Stimulated activated CD4-positive, alpha-beta T cell treated with anti-CD3 and anti-CD28 coated beads, Interleukin-4, amount 100 ng/mL, for 4 hours (primary cell): ENCODE measurements at regions not wholly inside any gene's neighbourhood (a gene's known extent, or its start where the extent isn't known, plus 50 kb on each side); places are given as distances from the start of the nearest gene placed in this dataset.

Experiments used
- DNase-seq, 2 experiments: peaks; one replicate each; pipeline ENCODE4 v3.0.0-alpha.2; 2020

DNA sequence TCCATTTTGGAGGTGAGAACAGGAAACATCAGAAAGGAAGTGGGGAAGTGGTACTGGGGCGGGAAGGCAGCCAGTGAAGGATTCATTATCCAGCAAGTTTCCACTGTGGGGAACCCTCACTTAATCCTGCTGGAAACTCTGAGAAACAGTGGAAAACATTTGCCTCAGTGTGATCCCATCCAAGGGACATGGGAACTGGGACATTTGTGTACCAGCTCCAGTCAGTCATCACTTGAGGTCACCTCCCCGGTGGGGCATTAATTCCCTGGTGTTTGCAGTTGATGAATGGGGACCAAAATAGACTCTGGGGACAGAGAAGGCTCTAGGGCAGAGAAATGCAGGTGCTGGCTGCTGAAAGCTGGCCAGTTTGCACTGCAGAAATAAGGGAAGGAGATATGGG, 599.9 kb downstream of the BUD13 start:
- DNase-seq: no peak

DNA sequence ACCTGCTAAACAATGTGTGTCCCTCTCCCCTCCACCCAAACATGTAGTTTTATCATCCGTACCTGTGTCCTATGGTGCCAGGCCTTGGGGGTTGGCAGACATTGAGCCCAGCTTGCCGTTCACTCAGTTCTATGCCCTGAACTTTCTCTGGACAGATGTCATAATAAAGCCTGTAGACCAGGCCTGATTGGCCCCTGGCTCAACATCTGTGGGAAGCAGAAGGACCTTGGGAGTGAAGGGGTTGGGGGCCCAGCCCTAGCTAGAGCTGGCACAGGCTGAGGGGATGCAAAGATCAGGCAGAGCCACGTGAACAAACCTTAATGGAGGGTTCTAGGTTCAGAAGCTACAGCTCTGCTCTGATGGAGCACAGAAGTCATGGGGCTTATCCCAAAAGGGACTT, 600.6 kb downstream of the BUD13 start:
- DNase-seq: no peak

DNA sequence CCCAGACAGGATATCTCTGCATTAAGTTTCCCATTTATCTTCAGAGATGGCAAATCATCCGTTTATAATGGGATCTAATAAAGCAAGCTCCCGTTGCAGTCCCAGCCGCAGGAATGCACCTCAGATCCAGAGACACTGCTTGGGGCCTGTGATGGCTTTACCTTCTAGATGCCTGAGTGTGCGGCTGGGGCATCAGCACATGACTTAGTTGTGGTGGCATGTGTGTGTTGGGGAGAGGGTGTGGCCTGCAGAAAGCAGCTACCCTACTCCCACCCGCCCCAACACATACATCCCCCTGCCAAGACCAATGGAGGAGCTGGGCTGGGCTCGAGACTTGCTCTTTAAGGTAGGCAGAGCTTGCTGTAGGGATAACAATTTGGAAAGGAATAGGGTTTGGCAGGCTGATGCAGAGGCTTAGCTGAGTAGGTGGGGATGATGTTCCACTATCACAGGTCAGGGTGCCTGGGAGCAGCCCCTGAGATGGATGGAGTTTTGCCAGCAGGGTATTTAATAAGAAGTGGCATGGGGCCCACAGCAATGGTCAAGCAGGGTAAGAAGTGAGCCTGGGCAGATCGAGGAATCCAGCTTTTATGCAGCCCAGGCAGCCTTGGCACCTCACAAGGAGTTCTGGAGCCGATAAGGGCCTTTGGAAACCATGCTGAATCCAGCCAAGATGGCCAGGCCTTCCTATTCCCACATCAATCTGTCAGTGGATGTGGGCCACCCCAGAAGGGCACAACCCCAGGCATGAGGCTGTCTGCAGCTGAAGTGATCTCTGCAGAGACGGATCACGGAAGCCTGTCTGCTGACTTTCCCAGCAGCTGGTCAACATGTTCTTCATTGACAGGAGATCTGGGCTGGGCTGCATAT, 601.3 kb downstream of the BUD13 start:
- DNase-seq: no peak

DNA sequence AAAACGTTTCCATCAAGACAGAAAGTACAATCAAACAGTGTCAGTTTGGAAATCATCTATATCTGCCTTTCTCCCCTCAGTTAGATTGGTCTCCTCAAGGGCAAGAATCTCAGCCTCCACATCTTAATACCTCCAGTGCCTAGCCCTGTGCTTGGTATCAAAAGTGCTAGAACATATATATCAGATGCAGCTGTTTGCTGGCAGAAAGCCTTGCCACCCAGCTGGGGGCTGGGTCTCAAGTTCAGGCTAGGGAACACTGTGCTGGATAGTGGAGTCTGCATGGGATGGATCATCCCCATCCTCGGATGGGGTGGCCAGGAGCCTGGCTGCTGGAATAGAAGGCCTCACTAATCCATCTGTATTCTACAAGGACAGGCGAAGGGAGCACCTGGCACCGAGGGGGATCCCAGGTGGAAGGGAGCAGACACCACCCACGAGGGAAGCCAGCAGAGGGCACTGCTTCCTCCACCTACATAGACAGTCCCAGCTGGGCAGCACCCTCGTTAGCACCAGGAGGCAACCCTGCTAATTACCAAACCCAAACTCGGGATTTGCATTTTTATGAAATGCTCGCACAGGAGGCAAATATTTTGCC, 602.2 kb downstream of the BUD13 start:
- no peak for DNase-seq

DNA sequence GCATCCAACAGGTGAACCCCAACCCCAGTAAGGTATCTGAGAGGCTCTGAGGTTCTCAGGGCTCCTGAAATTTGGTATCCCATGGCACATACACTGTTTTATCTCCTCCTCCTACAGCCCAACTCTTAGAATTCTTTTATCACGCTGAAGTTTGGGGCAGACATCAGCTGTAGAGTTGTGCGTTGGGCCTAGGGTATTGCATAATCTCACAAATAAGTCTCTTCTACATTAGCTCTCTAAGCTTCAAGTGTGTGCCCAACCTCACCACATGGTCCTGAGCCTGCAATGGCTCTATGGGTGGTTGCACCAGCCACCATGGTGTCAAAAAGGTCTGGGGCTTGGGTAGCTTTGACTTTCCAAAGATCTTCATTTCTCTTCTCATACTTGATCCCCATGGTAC, 603.0 kb downstream of the BUD13 start:
- no peak for DNase-seq

DNA sequence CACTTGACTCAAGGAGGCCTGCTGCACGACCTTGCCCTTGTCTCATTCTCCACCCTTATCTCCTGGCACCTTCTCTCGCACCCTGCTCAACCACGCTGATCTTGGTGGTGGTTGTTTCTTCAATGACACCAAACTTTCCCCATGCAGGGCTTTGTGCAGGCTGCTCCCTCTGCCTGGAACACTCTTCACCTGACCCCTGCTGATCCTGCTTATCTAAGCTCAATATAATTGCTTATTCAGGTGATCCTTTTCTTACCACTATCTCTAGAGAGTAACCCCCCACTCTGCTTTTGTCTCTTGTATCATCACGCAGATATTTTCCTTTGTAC, 604.4 kb downstream of the BUD13 start:
- DNase-seq: no peak

DNA sequence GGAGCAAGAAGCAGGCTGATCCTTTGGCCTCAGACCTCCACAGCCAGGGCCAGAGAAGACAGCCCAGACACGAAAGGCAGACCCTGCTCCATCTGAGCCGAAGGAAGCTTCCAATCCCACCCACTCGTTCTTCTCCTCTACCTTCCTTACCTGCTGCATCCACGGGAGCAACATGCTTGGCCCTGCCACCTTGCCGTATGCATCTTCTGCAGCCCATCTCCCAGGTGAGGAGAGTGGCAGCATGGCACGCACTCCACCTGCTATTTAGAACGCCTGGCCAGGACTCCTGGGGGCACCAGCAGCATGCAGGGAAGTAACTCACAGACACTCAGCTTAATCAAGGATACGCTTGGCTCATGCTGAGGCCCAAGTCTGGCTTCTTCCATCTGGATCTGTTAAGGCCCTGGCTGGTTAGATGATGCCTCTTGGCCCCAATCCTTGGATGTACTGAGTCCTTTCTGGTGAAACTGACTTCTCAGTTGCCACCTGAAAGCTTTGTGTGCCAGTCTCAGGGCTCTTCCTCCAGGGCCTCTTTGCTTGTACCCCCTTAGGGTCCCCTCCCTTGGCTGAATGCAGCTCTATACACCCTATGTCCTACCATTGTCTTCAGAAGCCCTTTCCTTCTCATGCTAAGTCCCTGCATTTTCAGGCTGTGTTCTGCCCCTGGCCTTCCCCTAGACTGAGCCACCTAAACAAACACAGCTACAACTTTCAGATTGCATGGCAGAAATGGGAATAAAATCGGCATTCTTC, 604.9 kb downstream of the BUD13 start:
- no peak for DNase-seq

DNA sequence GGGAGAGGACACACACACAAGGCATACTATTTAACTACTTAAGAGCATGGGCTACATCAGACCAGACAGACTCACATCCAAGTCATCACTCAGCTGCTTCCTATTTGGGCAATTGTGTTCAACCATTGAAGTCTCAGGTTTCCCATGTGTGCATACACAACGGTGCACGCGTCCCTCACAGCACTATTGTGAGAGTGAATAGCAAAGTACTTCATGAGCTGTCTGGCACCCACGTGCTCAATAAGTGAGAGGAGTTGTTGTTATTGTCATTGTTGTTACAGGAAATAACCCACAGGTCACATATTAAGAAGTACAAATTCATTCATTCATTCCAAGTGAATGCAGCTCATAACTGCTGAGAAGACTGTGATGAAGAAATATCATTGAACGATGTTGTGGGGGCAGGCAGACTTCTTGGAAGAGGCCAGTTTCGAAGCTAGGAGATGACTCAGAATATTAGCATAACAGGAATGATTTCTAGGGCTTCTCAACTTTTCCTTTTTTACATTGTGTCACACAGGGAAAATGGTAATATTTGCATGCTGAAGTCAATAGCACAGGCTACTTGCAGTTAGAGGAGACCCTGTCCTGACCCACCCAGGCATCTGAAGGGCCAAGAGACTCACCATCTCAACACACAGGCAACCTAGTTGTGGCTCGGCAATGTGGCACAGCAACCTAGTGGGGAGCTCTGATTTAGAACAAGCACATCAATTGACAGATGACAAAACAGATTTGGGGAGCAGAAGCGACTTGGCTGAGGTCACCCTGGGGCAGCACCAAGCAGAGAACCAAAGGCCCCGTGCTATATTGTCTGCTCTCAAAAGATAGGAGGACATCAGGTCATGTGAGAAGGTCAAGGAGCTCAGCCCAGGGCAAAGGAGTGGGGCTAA, 606.0 kb downstream of the BUD13 start:
- no peak for DNase-seq

DNA sequence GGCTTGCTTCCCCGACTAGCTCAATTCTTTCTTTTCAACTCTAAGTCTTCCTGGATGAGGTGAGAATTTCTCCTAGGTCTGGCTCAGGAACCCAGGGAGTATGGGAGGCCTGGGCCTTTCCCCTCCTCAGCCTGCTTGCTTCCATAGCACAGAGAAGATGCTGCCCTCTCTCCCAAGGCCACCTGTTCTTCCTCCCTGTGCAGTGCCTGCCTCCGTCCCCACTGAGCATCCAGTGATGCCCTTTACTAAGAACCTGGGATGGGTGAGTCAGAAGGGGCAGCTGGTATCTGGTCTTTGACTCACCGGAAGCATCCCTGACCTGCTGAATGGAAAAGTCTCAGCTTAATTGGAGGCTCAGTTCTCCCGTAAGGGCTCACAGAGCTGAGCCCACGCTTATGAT, 607.9 kb downstream of the BUD13 start:
- DNase-seq: no peak

DNA sequence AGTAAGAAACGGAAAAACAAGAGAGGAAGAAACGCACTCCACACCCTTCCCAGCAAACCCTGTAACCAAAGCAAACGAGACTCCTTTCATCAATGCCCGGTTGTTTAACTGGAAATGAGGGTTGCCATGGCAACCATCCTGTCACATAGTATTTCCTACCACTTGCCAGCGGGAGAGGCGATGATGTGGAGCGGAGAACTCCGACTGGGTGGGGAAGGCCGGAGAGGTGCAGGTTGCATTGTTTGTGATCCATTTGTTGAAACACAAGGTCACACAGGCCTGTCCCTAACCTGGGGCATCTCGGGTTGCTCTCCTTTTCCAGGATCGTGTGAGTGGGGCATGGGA, 609.9 kb downstream of the BUD13 start:
- no peak for DNase-seq

DNA sequence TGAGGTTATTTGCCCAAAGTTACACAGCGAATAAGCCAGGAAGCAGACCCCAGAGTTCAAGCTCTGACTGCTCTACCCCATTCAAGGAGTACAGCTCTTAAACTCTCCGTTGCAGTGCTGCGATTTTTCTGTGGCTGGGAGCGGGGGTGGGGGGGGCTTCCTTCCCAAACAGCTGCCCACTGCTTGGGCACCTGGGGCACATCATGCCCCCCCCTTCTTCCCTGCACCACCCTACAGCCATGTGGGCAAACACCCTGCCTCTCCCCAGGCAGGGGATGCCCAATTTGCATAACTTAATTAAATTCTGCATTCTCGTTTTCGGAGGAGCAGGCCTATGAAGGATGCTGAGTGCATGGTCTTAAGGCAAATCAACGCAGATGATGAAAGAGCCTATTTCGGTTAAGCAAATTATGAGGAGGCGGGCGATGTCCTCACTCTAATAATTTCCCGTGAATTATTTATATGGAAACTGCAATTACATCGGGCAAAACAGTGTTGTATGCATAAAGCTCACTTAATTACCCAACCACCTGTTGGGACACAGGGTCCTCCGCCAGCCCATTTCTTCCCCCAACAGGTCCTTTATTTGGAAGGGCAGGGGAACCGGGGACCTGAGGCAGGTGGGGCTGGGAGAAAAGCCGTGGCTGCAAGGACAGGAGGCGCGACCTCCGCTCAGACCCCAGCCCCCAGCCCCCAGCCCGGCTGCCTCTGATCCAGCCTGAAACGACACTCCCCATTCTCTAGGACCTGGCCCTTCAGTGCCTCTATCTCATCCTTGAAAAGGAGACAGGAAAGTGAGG, 610.5 kb downstream of the BUD13 start:
- DNase-seq: no peak

DNA sequence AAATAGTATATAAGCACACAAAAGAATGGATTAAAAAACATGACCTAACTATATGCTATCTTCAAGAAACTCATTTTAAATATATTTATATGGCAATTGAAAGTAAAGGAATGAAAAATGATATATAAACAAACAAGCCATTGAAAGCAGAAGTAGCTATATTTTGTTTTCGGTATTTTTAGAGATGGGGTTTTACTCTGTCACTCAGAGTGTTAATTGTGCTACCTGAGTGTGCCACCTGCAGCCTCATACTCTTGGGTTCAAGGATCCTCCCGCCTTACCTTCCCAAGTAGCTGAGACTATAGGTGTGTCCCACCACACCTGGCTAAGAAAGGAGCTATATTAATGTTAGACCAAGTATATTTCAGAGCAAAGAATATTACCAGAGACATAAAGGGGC, 624.1 kb downstream of the BUD13 start:
- DNase-seq: no peak

DNA sequence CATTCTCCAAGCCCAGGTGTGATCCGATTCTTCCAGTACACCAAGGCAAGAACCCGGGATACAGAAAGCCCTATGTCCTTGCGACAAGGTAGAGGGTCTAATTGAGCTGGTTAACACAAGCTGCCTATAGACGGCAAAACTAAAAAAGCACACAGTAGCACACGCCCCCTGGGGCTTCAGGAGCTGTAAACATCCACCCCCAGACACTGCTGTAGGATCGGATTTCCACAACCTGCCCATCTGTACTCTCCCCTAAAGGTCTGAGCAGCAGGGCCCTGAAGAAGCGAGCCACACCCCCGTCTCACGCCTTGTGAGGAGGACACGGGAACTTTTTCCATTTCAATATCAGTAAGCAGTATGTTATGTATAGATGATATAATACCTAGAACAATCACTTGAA, 624.7 kb downstream of the BUD13 start:
- DNase-seq: no peak

DNA sequence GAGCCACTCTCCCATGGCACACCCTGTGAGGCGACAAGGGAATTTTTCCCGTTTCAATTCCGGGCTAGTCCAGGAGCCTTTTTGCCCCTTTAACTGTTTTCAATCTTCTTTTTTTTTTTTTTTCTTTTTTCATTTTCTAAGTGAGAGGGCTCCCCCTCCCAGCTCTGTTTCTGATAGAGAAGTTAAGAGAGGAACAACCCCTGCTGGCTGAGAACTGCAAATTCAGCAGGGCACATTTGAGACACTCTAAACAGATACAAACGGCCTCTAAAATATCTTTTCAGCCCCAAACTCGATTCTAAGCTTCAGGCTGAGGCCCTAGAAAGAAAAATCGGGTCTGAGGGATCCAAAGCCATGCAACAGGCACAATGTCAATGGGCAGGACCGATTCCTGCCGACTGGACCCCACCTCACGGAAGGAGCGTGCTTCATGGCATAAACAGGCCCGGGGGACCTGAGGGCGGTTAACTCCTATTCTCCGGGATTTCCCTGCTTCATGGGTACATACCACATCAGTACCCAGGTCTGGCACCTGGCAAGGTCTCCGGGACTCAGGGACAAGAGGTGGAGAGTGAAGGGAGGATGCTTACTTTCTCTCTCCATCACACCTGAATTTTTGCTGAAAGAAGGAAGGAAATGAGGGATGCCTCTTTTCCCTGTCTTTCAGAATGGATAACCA, 627.5 kb downstream of the BUD13 start:
- DNase-seq: no peak

DNA sequence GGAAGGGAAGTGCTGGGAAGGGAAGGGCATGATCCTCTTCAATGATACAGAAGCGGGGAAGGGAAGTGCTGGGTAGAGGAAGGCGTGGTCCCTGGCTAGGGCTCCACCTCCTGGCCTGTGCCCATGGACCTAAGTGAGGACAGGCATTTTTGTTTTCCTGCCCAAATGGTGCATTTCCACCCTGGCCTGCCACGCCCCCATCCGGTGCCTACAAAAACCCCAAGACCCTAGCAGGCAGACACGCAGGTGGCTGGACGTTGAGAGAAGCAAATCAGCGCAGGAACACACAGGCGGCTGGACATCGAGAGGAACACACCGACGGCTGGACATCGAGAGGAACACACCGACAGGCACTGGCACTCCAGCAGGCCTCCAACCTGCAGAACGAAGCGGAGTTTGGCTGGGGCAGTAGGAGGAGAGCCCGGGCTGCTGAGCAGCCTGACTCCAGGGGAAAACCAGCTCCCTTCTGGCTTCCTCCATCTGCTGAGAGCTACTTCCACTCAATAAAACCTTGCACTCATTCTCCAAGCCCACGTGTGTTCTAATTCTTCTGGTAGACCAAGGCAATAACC, 628.3 kb downstream of the BUD13 start:
- DNase-seq: no peak

DNA sequence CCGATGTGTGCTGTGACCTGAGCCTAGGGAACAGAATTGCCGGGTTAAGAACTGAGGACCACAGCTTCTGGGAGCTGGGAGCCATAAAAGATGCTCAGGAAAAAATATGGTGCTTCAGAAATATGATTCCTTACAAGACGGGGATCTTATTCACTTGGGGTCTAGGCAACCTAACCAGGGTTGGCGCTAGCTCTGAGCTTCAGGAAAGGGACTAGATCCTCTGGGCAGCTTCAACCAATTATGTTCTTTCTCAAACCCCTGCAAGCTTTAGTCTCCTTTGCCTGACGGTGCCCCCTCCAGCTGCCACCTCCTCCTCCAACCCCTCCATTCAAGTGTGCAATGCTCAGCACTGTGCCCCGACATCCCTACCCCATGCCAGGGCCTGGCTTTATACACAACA, 634.1 kb upstream of the CADM1 start:
- DNase-seq: no peak

DNA sequence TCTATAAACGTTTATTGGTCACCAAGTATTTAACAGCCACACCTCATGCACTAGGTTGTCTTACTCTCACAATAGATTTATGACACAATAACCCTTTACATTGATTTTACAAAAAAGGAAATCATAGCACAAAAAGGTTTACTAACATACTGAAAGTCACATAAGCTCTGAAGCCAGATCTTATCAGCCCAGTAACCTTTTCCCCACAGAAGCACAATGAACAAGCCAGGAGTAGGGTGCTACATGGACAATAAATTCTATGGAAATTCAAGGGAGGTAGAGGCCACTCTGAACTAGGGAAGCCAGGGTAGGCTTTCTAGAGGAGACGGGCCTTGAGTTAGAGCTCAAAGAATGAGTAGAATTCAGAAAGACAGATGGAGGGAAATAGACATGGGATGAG, 633.5 kb upstream of the CADM1 start:
- DNase-seq: no peak

DNA sequence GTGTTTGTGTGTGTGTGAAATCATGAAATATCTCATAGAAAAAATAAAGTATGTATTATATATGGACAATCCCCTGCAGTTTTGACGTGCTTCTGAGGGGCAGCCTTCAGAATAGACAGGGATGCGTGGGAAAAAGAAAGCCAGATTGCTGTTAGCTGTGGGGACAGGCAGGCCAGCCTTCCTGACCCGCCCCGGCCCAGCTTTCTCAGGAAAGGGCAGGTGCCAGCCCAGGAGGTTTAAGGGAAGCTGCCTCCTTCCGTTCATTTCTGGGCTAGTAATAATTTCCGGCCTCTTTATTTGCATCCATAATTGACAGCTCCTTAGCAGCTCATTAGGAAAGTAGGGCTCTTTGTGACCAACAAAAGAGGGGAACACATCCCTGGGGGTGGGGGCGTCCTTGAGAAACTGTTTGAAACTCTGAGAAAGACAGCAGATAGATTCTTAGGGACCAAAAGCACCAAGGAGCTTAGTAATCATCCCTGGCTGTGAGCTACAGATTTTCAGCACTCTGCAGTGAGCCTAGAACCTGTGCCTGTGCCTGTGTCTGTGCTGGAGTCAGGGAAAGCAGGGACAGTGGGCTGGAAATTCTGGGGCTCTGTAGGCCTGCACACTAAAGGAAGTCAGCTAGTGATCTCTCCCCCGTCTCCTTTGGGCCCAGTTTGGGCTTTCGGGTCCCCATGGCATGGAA, 632.9 kb upstream of the CADM1 start:
- no peak for DNase-seq

DNA sequence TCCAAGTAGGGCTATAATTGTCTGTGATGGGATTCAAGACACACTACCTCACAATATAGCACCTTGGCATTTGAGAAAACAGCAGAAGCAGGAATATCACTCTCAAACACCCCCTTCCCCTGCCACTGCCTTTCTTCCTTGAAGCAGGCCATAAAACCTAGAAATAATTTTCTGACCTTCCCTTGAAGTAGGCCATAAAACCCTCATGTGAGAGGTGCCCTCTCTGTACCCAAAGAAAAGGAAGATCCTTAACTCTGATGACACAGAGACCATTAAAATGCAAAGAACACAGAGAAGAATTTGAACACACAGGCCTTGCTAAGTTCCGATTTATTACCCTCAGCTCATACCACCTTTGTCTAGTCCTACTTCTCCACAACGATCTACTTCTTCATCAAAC, 631.7 kb upstream of the CADM1 start:
- no peak for DNase-seq

DNA sequence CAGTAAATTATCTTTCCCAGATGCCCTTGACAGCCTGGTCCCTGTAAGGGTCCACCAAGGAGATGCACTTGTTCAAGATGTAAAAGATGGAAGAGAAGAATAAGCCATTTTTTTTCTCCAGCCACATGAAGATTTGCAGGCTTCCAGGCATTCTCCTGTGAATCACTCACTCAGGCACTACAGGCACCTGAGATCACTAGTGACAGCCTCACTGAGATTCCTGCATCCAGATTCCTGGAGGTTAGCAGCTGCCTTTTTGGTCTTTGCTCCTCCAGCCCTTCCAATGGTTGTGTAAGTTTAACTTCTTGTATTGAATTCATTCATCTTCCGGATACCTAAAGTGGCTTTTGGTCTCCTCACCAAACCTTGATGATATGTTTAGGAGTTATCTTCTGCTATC, 630.2 kb upstream of the CADM1 start:
- DNase-seq: no peak
